ENCODE measurements at regions not wholly inside any gene's neighbourhood (a gene's known extent, or its start where the extent isn't known, plus 50 kb on each side); places are given as distances from the start of the nearest gene placed in this dataset.
A peak's percentile ranks its signal among the peaks of the same experiment; 100 is the strongest.

DNA sequence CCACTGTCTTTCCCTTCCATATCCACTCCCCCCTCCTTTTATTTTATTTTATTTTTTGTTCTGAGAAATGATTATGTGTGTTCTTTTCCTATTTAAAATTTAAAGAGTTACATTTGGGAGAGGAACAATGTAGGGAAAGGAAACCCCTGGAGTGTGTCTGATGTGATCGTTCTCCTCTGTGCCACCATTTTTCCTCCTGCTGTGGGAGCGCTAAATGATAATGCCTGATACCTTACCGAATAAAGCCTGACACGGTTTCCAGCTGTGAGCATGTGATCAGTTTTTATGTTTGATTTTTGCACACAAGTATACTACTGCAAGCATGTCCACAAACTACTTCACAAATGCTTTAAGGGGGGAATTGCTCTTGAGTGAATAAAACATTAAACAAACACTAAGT is 317.8 kb upstream of the FANCL start:
- Histone ChIP-seq H3K4me1 (ENCODE audit: control insufficient read depth, insufficient read depth, low read length, poor library complexity, severe bottlenecking) (no peaks in the 10 kb centered on the region), H3K36me3 (ENCODE audit: control insufficient read depth, insufficient read depth, low read length) (no peaks in the 10 kb centered on the region), H3K27ac (ENCODE audit: insufficient read depth, low read length, poor library complexity, severe bottlenecking) (no peak overlapping the region), H3K9me3 (ENCODE audit: control insufficient read depth in 2 of 2, low read length in 2 of 2) (no peaks in the 10 kb centered on the region), H3K27me3 (ENCODE audit: control insufficient read depth, insufficient read depth, low read length) (no peaks in the 10 kb centered on the region), H3K4me3 (ENCODE audit: low read depth, low read length) (no peak overlapping the region)
- Mint-ChIP-seq H3K36me3 (no peaks in the 10 kb centered on the region), H3K4me1 (no peaks in the 10 kb centered on the region), H3K27ac (no peak overlapping the region), H3K4me3 (no peak overlapping the region), H3K27me3 (no peaks in the 10 kb centered on the region), H3K9me3 (no peaks in the 10 kb centered on the region)
- ATAC-seq (ENCODE audit: low read depth in 2 of 2) (no peak), DNase-seq (no peak)

DNA sequence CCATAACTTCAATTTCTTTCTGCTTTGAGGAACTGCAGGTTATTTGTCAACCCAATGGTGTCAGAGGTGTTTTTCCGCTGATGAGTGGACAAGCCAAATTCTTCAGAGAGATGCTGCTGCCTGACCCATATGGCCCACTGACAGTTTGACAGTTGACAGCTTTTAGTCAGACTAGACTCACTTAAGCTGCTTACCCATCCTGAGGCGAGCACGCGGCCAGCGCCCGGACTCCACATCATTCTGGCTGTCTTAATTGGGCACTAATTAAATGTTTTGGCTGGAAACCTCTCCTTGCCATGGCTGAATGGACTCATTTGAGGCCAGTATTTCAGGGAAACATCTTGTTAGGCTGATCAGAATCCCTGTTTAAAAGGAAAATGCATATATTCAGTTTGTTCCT is 316.1 kb upstream of the FANCL start:
- no peaks in the 10 kb centered on the region for H3K36me3 Mint-ChIP-seq
- no peak overlapping the region for H3K4me3 Mint-ChIP-seq
- Histone ChIP-seq H3K4me1 (ENCODE audit: control insufficient read depth, insufficient read depth, low read length, poor library complexity, severe bottlenecking) (no peaks in the 10 kb centered on the region), H3K27ac (ENCODE audit: insufficient read depth, low read length, poor library complexity, severe bottlenecking) (no peak overlapping the region), H3K4me3 (ENCODE audit: low read depth, low read length) (no peak overlapping the region), H3K36me3 (ENCODE audit: control insufficient read depth, insufficient read depth, low read length) (no peaks in the 10 kb centered on the region), H3K27me3 (ENCODE audit: control insufficient read depth, insufficient read depth, low read length) (no peaks in the 10 kb centered on the region), H3K9me3 (ENCODE audit: control insufficient read depth in 2 of 2, low read length in 2 of 2) (no peaks in the 10 kb centered on the region)
- no peak overlapping the region for H3K27ac Mint-ChIP-seq
- no peaks in the 10 kb centered on the region for H3K27me3 Mint-ChIP-seq
- H3K4me1 Mint-ChIP-seq: no peaks in the 10 kb centered on the region
- H3K9me3 Mint-ChIP-seq: no peaks in the 10 kb centered on the region
- no peak for ATAC-seq (ENCODE audit: low read depth in 2 of 2)
- DNase-seq: no peak

DNA sequence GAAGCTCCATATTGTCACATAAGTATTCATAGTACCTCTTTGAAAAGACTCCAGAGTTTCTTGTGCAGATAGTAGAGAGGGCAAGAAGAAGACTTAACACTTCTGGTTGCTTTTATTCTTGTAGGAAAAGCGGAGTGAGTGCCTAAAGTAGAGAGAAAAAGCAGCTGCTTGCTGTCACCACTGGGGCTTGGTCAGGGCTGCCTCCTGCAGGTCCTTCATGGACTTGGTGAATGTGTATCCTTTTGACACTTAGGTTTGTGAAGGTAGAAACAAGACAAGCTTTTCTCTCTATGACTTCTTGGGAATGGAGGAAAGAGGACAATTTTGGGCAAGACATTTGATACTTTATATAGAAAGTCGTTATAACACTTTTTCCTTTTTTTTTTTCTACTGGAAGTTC is 312.8 kb upstream of the FANCL start:
- H3K27me3 Mint-ChIP-seq: no peaks in the 10 kb centered on the region
- Histone ChIP-seq H3K4me3 (ENCODE audit: low read depth, low read length) (no peak overlapping the region), H3K9me3 (ENCODE audit: control insufficient read depth in 2 of 2, low read length in 2 of 2) (no peaks in the 10 kb centered on the region), H3K27ac (ENCODE audit: insufficient read depth, low read length, poor library complexity, severe bottlenecking) (no peak overlapping the region), H3K36me3 (ENCODE audit: control insufficient read depth, insufficient read depth, low read length) (no peaks in the 10 kb centered on the region), H3K4me1 (ENCODE audit: control insufficient read depth, insufficient read depth, low read length, poor library complexity, severe bottlenecking) (no peaks in the 10 kb centered on the region), H3K27me3 (ENCODE audit: control insufficient read depth, insufficient read depth, low read length) (no peaks in the 10 kb centered on the region)
- no peaks in the 10 kb centered on the region for H3K4me1 Mint-ChIP-seq
- ATAC-seq (ENCODE audit: low read depth in 2 of 2) (no peak), DNase-seq (peak in 1 of 3 donors; percentile 1)
- H3K36me3 Mint-ChIP-seq: no peaks in the 10 kb centered on the region
- H3K4me3 Mint-ChIP-seq: no peak overlapping the region
- H3K27ac Mint-ChIP-seq: no peak overlapping the region
- no peaks in the 10 kb centered on the region for H3K9me3 Mint-ChIP-seq

DNA sequence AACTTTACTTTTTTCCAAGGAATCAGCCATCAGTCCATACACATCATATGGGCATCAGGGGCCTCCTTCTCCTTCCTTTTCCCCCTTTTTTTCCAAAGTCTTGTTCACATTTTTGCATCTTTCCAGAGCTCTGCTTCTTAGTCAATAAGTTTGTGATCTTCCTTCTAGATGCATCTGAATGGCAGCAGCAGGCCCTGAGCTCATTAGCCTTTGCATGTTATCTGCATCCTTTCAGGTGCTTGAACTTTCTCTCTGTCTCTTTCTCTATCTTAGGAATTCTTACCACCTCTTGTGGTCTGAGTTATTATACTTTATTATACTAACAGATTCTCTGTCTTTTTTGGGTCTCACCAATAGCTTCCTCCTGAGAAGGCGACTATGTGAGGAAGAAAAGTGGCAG is 312.4 kb upstream of the FANCL start:
- Histone ChIP-seq H3K27me3 (ENCODE audit: control insufficient read depth, insufficient read depth, low read length) (no peaks in the 10 kb centered on the region), H3K27ac (ENCODE audit: insufficient read depth, low read length, poor library complexity, severe bottlenecking) (no peak overlapping the region), H3K36me3 (ENCODE audit: control insufficient read depth, insufficient read depth, low read length) (no peaks in the 10 kb centered on the region), H3K4me1 (ENCODE audit: control insufficient read depth, insufficient read depth, low read length, poor library complexity, severe bottlenecking) (no peaks in the 10 kb centered on the region), H3K9me3 (ENCODE audit: control insufficient read depth in 2 of 2, low read length in 2 of 2) (no peaks in the 10 kb centered on the region), H3K4me3 (ENCODE audit: low read depth, low read length) (no peak overlapping the region)
- H3K36me3 Mint-ChIP-seq: no peaks in the 10 kb centered on the region
- H3K9me3 Mint-ChIP-seq: peaks cover 0 to 2% (median 0%) of the 10 kb centered on the region in 7 donors
- DNase-seq (no peak), ATAC-seq (ENCODE audit: low read depth in 2 of 2) (no peak)
- no peak overlapping the region for H3K27ac Mint-ChIP-seq
- no peak overlapping the region for H3K4me3 Mint-ChIP-seq
- H3K27me3 Mint-ChIP-seq: no peaks in the 10 kb centered on the region
- H3K4me1 Mint-ChIP-seq: no peaks in the 10 kb centered on the region

DNA sequence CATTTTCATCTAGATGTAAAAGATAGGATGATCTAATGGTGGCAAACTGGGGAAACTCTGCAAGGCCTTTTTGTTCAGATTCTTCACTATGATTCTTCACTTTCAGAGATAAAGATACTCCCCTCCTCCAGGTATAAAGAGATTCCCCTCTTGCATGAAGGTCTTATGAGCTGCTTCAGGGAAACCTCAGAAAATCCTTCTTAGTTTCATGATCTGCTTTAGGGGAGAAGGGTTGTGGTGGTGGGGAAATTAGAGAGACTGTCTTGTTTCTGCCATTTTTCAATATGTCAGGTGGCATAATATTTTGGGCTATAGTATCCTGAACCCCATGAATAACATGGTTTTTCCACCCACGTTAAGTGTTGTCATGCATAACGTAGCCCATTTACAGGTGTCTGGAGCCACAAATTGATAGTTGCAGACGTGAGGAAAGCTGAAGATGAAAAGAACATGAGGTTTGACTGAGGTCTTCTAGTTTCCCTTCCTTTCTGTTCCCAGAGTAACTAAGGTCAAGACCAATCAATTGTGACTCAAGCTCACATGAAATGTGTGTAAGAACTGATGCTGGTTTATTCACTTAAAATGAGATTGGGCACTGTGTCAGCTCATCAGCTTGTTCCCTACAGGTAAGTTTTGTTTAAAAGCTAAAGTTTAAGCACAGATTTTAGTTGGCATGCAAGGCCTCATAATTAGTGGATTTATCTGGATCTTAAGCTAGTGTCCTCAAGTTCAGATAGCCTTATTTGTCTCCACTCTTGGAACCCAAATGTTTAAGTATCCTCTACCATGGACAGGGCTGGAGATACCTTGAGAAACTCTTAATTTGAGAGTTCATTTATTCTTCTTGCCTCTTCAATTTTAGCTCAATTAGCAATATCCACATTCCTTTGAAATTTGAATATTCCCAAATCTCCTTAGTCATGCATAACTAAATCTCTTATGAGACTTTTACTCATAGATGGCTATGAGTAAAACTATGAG is 304.5 kb upstream of the FANCL start:
- H3K4me3 Mint-ChIP-seq: no peak overlapping the region
- no peaks in the 10 kb centered on the region for H3K4me1 ChIP-seq (ENCODE audit: control insufficient read depth, insufficient read depth, low read length, poor library complexity, severe bottlenecking)
- no peak for DNase-seq
- H3K9me3 Mint-ChIP-seq: peaks cover 0 to 4% (median 0%) of the 10 kb centered on the region in 7 donors
- no peaks in the 10 kb centered on the region for H3K27me3 Mint-ChIP-seq
- no peaks in the 10 kb centered on the region for H3K36me3 ChIP-seq (ENCODE audit: control insufficient read depth, insufficient read depth, low read length)
- no peak for ATAC-seq (ENCODE audit: low read depth in 2 of 2)
- H3K4me1 Mint-ChIP-seq: no peaks in the 10 kb centered on the region
- H3K4me3 ChIP-seq (ENCODE audit: low read depth, low read length): no peak overlapping the region
- H3K27ac ChIP-seq (ENCODE audit: insufficient read depth, low read length, poor library complexity, severe bottlenecking): no peak overlapping the region
- H3K27me3 ChIP-seq (ENCODE audit: control insufficient read depth, insufficient read depth, low read length): no peaks in the 10 kb centered on the region
- H3K9me3 ChIP-seq (ENCODE audit: control insufficient read depth in 2 of 2, low read length in 2 of 2): no peaks in the 10 kb centered on the region
- no peak overlapping the region for H3K27ac Mint-ChIP-seq
- no peaks in the 10 kb centered on the region for H3K36me3 Mint-ChIP-seq

DNA sequence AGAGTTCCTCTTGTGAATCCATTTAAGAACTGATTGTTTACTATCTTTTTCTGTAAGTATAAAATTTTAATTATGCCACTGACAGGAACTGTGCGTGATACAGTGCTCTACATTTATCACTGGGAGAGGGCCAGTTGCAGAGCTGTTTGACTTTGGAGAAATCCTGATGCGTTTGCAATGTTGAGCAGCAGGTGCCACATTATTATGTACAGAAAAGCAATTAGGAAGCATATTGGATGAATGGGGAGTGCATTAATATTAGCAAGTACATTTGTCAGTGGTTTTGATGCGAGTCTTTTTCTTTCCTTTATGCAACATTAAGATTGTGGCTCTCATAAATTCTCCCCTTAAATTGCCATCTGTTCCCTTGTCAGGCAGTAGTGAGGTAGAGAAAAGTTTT is 302.3 kb upstream of the FANCL start:
- no peak overlapping the region for H3K27ac Mint-ChIP-seq
- H3K4me1 Mint-ChIP-seq: no peaks in the 10 kb centered on the region
- Histone ChIP-seq H3K36me3 (ENCODE audit: control insufficient read depth, insufficient read depth, low read length) (no peaks in the 10 kb centered on the region), H3K4me3 (ENCODE audit: low read depth, low read length) (no peak overlapping the region), H3K4me1 (ENCODE audit: control insufficient read depth, insufficient read depth, low read length, poor library complexity, severe bottlenecking) (no peaks in the 10 kb centered on the region), H3K9me3 (ENCODE audit: control insufficient read depth in 2 of 2, low read length in 2 of 2) (no peaks in the 10 kb centered on the region), H3K27ac (ENCODE audit: insufficient read depth, low read length, poor library complexity, severe bottlenecking) (no peak overlapping the region), H3K27me3 (ENCODE audit: control insufficient read depth, insufficient read depth, low read length) (no peaks in the 10 kb centered on the region)
- no peak for DNase-seq
- ATAC-seq (ENCODE audit: low read depth in 2 of 2): no peak
- H3K36me3 Mint-ChIP-seq: no peaks in the 10 kb centered on the region
- H3K27me3 Mint-ChIP-seq: no peaks in the 10 kb centered on the region
- no peak overlapping the region for H3K4me3 Mint-ChIP-seq
- peaks cover 0 to under 1% (median 0%) of the 10 kb centered on the region in 7 donors for H3K9me3 Mint-ChIP-seq

DNA sequence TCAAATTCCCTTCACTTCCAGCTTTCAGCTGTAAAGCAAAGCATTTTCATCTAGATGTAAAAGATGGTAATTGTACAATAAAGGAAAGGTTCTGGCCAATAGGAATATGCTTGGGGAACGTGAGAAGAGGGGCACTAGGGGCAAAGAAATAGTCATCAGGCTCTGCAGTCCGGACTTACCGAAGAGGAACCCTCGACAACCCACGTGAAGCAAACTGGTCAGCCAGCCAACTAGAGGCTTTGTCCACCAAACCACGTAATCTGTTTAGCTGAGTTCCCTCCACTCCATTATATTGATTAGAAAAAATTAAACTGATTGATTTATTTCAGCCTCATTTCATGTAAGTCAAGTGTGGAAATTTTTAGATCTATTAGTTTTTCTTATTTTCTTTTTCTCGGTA is 300.4 kb upstream of the FANCL start:
- H3K27ac ChIP-seq (ENCODE audit: insufficient read depth, low read length, poor library complexity, severe bottlenecking): no peak overlapping the region
- no peaks in the 10 kb centered on the region for H3K27me3 ChIP-seq (ENCODE audit: control insufficient read depth, insufficient read depth, low read length)
- Mint-ChIP-seq H3K27me3 (no peaks in the 10 kb centered on the region), H3K36me3 (no peaks in the 10 kb centered on the region), H3K4me3 (no peak overlapping the region), H3K27ac (no peak overlapping the region), H3K9me3 (no peaks in the 10 kb centered on the region), H3K4me1 (no peaks in the 10 kb centered on the region)
- H3K4me3 ChIP-seq (ENCODE audit: low read depth, low read length): no peak overlapping the region
- H3K9me3 ChIP-seq (ENCODE audit: control insufficient read depth in 2 of 2, low read length in 2 of 2): no peaks in the 10 kb centered on the region
- ATAC-seq (ENCODE audit: low read depth in 2 of 2) (no peak), DNase-seq (no peak)
- H3K36me3 ChIP-seq (ENCODE audit: control insufficient read depth, insufficient read depth, low read length): no peaks in the 10 kb centered on the region
- no peaks in the 10 kb centered on the region for H3K4me1 ChIP-seq (ENCODE audit: control insufficient read depth, insufficient read depth, low read length, poor library complexity, severe bottlenecking)

DNA sequence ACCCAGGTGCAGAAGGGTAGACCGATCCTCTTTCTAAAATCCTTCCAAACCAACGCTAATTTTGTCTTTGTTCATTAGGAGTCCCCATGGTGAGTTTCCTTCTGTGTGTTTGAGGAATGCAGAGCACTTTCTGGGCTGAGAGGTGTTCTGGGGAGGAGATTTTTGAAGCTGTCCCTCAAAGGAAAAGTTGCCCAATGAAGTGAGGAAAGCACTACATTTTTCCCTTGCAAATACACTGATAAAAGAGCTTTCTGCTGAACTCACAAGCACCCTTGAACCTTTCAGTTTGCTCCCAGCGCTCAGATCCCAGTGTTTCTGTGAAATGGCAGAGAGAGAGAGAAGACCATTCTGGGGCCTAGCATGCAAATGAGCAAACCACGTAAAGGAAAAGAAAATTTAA is 299.6 kb upstream of the FANCL start:
- no peak overlapping the region for H3K4me3 Mint-ChIP-seq
- no peak for ATAC-seq (ENCODE audit: low read depth in 2 of 2)

More for the DNA sequence above, 299.6 kb upstream of the FANCL start:
- Mint-ChIP-seq H3K27me3 (no peaks in the 10 kb centered on the region), H3K27ac (no peak overlapping the region), H3K9me3 (no peaks in the 10 kb centered on the region), H3K36me3 (no peaks in the 10 kb centered on the region), H3K4me1 (no peaks in the 10 kb centered on the region)
- DNase-seq: no peak
- H3K4me3 ChIP-seq (ENCODE audit: low read depth, low read length): no peak overlapping the region
- H3K27me3 ChIP-seq (ENCODE audit: control insufficient read depth, insufficient read depth, low read length): no peaks in the 10 kb centered on the region
- H3K27ac ChIP-seq (ENCODE audit: insufficient read depth, low read length, poor library complexity, severe bottlenecking): no peak overlapping the region
- H3K36me3 ChIP-seq (ENCODE audit: control insufficient read depth, insufficient read depth, low read length): no peaks in the 10 kb centered on the region
- no peaks in the 10 kb centered on the region for H3K9me3 ChIP-seq (ENCODE audit: control insufficient read depth in 2 of 2, low read length in 2 of 2)
- no peaks in the 10 kb centered on the region for H3K4me1 ChIP-seq (ENCODE audit: control insufficient read depth, insufficient read depth, low read length, poor library complexity, severe bottlenecking)

Data from CD4-positive, CD25-positive, alpha-beta regulatory T cell (primary cell).